ENCODE measurements at regions not wholly inside any gene's neighbourhood (a gene's known extent, or its start where the extent isn't known, plus 50 kb on each side); places are given as distances from the start of the nearest gene placed in this dataset.
"Not testable (repeated sequence)": the region's sequence is repeated elsewhere in the genome, so short reads cannot be mapped to it uniquely, and the experiment has no call there.

DNA sequence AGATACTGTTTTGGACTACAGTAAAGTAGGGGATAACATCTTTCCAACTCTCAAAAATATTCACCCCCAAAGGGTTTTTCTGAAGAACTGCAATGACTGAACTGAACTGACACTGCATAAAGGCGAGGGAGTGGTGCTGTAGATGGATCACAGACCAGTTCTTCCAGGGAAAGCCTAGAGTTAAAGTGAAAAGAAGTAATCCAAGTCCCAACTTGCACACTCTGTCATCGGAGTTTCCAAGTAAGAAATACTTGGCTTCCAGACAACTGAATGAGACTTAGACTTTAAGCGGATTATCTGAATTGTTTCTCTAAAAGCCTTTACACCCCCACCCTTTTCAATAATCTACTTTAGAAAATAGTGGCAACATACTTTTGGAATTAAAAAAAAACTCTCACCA is 134.1 kb upstream of the PREP start:
- no peak for DNase-seq (ENCODE audit: low spot score)

DNA sequence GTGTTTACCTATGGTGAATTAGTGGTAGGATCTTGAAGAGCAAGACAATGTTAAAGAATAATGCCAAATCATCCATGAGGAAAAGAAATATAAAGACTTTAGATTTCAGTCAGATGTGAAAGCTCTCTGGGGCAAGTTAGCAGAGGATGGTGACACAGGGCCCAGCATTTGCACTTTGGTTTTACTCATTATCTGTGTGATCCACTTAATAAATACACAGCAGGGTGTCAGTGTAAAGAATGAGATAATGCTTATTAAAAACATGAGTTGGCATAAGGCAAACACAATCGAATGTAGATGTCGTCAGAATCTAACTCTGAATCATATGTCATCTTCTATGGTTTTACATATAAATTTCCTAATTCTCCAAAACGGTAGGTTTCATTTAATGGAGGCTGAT is 130.4 kb upstream of the PREP start:
- DNase-seq (ENCODE audit: low spot score), result no peak

DNA sequence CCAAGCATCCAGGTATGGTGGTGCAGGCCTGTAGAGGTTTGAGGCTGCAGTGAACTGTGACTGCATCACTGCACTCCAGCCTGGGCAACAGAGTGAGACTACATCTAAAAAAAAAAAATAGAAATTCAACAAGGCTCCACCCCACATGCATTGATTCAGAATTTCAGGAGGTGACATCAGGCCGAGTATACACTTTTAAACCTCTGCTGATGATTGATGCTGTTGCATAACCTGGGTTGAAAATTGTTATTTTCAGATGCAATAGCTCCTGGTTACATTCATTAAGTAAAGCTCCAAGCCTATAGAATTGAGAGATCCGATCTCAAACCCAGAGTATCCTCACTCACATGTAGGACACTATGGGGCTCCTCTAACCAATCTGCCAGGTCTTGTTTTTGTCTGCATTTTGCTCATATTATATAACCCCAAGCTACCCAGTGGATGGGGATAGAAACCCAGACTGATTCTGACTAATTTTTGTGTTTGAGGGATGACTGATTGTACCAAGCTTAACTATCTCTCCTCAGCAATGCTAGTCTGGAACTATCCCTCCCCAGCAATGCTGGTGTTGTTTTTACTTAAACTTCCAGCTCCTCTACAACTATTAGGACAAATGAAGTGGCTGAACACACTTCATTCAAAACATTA is 123.5 kb upstream of the PREP start:
- no peak for DNase-seq (ENCODE audit: low spot score)

DNA sequence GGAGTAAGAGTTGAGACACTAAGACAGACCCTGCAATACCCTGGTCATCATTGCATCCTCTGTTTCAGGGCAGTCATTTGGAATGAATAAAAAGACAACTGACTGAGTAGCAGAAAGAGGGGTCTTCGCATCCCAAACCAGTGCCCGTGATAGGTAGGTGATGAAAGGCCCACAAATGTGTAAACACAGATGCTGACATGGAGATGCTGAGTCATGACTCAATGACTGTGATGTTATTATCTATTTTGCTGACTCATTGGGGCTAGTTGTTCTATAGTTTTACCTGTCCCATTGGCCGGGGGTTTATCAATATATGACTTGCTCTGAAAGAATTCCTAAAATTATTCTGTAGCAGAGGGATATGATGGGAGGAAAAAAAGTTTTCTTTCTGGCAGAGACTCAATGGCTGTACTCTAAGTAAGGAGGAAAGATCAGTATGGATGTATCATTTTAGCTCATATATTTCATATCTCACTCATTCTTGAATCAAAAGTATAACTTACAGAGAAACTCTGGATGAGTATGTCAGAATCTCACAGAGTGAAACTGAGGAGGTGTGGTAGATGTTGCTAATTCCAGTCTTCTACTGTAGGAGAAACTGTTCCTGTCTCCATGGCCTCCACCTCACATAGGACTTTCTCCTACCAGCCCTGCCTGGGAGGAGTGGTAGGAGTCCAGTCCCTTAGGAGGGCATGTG is 119.9 kb upstream of the PREP start:
- DNase-seq (ENCODE audit: low spot score), result no peak

DNA sequence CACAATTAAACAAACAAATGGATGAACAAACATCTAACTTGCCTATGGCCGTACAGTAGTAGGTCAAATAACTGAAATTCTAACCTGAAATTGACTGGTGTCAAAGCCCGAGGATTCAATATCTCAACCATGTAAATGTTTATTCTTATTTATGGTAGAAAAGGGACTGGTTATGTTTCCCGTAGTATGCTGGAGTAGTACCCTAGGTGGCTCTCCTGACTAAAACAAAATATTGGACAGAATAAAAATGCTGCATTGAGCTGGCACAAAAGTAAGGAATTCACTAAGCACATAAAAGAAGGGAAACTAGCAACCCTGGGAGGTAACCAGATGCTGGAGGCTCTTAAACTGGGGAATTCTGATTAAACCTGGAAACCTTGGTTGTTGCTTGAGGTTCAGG is 117.1 kb upstream of the PREP start:
- DNase-seq (ENCODE audit: low spot score), result no peak

DNA sequence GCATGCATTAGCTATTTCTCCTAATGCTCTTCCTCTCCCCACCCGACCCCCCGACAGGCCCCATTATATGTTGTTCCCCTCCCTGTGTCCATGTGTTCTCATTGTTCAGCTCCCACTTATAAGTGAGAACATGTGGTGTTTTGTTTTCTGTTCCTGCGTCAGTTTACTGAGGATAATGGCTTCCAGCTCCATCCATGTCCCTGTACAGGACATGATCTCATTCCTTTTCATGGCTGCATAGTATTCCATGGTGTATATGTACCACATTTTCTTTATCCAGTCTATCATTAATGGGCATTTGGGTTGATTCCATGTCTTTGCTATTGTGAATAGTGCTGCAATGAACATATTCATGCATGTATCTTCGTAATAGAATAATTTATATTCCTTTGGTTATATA is 116.1 kb upstream of the PREP start:
- not testable (repeated sequence) for DNase-seq (ENCODE audit: low spot score)

DNA sequence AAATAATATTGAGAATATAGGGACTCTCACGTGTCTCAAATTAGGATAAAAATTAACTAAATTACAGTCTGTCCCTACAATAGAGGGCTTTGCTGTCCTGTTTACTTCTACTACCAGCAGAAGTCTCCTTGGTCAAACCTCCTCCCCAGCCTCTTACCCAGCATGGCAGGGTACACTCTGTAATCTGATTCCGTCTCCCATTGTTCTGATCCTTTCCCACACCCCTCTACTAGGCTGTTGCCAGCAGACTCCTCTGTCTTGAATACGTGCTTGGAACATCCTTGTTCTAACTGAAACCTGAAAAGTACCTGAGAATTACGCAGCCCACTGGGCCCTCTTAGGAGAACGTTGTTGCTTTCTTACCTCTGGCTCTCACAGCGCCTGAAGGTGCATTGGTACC is 112.2 kb upstream of the PREP start:
- no peak for DNase-seq (ENCODE audit: low spot score)

DNA sequence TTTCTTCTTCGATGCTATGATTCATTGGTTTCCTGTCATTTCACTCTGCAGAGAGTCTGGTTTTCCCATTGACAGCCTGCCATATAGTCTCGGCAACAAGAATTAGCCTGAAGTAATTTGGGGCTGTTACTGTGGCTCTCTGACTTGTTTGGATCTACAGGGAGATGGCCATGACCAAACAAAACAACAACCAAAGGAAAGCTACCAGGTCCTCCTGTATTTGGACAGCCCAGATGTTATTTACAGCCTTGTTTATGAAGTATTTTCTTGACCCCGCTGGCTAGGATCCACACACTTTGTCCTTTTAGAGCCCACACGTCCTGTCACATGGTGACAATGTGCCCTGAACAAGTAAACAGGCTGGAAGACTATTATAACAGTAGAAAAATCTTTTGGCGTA is 111.4 kb upstream of the PREP start:
- no peak for DNase-seq (ENCODE audit: low spot score)

DNA sequence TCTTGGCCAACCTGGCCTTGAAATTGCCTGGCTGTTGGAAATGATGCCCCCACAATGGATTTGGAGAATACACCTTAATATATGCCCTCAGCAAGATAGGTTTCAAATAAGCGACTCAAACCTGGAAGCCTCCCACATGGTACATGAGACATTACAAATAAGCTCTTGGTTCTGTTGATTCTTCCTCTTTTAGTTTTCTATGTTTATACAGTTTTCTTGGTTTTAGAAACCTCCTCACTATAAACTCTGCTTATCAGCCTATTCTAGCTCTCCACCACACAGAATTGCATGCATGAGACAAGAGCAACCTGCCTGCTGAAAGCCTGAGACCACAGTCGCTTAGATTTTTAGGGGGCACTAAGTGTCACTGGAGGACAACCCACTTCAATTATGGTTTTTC is 108.8 kb upstream of the PREP start:
- no peak for DNase-seq (ENCODE audit: low spot score)

DNA sequence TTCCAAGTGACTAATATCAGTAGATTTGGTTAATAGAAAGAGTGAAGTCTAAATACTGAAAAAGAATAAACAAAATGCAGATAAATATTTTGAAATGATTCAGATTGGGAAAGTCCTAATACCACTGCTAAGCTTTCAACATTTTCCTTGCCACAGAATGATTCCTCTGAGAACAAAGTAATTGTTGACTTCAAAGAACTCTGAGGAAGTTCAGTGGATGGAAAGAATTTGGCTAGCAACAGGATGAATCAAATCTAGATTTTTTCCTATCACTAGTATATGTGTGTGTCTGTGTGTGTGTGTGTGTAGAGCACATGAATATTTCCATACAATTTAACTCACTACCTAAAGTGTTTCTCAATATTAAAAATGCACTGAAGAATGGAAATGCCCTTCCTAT is 107.9 kb upstream of the PREP start:
- DNase-seq (ENCODE audit: low spot score), result no peak

DNA sequence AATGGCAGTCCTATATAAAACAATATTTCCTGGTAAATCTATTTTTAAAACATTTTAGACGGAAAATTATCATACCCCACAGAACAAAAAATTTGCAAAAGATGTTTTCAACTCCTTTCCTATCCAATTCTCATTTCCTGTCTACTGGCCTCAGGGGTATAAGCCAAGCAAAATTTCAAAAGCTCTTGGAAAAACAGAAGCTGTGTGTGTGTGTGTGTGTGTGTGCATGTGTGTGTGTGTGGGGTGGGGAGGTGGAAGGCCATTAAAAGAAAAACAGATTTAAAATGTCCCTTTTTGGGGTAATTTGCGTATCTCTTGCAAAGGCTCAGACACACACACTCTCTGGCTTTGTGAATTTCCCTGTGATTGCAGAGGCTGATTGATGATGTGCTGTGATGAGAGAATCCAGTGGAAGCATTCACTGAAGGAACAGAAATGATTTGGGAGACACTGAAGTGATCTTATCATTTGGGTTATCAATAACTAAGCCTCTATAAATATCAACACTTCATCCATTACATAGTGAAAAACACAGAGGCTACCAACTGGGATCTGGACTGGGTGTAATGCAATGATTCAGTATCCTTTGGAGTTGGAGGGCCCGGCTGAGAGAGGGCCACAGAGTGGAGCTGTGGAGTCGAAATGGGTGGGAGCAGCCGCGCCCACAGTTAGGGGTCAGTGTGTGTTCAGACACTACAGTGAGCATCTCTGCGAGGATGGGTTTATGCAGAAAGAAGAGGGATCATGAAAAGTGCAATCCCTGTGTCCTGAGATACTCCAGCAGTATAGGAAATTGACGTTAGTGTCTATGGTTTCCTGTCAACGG is 106.8 kb upstream of the PREP start:
- DNase-seq (ENCODE audit: low spot score), result no peak

DNA sequence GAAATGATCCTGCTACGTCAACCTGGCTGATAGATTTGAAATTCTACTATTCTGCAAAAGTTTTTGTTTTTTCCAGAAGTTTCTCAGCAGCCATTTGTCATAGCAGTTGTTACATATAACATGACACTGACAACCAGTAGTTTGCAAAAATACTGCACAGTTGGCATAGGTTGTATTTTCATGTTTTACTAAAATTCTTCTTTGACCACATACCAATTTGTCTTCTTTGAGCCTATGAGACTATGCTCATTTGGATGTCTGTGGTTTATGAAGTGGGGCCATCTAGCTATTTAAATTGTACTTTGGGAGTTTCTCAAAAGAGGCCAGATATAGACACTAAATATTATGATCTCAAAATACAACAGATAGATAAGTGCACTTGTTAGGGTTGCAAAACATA is 104.9 kb upstream of the PREP start:
- no peak for DNase-seq (ENCODE audit: low spot score)

DNA sequence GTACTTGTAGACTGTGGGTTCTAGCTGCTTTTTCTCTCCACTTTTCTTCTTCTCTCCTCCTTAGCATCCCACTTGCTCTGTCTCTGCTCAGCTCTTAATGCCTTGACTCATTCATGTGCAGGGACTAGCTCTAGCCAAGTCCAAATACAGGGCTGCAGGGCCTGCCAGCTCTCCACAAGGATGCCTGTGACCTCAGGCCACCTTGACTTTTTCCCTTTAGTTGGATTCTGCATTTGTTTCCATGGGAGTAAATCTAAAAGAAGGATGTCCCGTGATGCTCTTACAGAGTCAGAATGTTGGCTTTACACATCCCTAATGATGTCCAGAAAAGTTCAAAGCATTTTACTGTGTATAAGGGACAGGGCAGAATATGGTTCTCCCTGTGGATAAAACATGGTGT is 101.8 kb upstream of the PREP start:
- no peak for DNase-seq (ENCODE audit: low spot score)

DNA sequence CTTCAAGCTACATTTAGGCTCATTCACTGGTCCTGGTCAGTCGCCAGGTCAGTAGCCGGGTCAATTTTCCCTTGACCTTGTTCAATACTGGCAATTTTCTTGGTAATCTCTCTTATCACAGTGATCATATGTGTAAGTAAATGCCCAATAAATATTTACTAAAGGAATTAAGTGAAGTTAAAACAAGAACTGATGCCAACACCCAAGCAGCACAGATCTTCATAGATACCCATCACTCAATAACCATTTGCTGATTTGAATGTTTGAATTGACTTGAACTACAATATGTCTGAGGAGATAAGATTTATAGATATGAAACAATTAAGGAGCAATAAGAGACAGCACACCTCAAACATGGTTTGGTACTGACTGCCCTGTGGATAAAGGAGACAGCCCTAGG is 100.8 kb upstream of the PREP start:
- DNase-seq (ENCODE audit: low spot score), result no peak

DNA sequence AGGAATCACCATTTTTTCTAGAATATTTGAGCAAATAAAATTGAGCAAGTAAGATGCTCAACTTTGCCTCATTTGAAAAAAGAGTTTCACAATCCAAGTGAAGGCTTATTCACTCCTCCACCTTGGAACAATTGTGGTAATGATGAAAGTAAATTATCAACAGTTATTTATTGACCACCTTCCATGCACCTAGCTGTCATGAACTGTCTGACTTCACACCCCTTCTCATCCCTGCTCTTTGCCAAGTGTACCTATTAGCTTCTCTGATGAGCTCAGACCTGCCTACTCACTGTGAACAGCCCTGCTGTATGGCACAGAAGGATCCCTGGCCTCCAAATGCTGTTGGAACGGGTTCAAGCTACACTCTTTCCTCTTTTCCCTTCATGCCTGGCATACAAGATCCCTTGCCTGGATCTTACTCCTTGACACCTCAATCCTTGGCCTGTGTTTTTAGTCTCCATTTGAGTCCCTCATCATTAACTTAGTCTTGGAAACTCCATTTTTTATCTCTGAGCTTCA is 99.0 kb upstream of the PREP start:
- DNase-seq (ENCODE audit: low spot score), result no peak

DNA sequence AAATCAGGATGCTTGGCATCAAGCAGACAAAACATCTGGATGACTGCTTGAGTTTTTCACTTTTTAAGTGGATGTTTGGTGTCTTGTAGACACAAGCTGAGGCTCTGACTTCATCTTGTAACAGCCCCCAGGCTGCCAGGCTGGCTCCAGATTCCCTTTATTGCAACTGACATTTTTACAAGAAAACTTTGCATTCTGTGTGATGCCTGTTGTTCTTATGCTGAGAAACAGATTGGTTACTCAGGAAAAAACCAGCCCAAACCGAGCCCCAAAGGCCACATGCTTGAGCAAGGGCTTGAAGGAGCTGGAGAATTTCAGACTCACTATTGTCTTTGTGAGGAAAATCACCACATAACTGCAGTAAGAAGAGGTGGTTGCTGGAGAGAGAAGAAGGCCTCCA is 98.4 kb upstream of the PREP start:
- DNase-seq (ENCODE audit: low spot score), result no peak

DNA sequence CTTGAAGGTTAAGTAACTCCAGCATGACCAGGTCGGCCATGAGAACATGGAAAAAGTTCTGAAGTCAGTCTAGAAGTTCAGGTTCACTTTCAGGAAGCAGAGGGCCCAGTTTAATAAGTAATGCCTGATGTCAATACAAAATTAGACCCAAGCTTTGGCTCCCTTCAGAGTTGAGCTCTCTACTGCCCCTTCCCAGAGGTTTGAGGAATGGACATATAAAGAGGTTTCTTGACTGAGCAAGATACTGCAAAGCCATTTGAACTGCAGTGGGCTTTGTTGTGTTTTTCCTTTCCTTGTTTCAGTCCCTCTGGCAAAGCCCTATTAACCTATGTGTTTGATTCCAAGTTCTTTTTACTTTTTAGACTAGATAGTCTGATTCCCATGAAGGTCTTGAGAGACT is 97.8 kb upstream of the PREP start:
- no peak for DNase-seq (ENCODE audit: low spot score)

DNA sequence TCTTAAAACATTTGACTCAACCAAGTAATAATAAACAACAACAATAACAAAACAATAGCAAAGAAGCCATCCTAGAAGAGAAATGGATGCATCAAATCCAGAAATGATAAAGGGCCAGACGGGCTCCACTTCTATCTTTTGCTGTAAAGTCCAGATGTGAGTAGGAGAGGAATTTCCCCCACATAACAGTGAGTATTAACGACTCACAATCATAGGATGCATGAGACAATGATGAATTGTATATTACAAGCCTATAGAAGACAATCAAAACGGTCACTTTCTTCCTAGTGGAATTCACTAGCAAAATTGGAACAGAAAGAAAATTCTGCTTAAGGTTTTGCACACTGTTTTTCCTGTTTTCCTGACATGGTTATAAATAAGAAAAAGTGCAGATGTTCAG is 97.0 kb upstream of the PREP start:
- DNase-seq (ENCODE audit: low spot score), result no peak

DNA sequence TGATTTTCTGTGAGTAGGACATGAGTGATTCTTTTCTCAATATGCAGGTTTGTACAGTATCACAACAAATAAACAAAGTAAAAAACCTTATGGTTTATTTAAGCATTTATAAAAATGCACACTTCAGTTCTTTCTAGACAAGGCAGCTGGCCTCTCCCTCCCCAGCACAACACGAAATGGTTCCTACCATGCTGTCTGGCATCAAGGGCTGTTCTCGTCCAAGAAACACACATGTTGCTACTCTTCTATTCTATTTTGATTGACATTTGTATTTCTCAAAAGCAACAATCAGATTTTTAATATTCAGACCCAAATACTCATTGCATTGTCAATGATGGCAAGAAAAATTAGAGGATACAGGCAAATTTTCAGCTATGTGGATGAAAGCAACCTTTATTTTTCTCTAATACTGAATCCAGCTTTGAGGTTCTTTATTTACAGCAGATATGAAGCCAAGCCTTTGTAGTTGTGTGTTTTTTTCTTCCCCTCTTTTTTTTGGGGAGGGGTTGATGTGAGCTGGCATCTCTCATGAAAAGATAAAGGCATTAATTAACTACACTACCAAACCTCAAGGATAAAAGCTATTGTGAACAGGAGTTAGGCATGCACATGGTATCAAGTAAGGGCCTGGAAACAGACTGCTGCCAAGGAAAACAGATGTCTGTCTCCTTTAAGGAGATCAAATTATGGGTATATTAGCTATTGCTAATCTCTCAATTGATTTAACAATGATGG is 96.4 kb upstream of the PREP start:
- no peak for DNase-seq (ENCODE audit: low spot score)

DNA sequence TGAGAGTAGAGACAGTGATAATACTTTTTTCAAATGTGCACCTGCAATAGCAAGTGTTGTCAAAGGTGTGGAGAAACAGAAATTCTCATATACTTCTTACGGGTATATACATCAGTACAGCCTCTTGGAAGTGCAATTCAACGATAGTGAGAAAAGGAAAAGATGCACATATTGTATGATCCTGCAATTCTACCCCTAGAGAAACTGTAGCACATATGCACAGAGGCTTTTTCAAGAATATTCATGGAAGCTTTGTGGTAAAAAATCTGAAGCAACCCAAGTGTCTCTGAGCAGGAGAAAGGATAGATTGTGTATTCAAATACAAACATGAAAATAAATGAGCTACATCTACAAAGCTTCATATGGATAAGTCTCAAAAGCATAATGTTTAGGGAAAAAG is 94.7 kb upstream of the PREP start:
- DNase-seq (ENCODE audit: low spot score), result no peak

DNA sequence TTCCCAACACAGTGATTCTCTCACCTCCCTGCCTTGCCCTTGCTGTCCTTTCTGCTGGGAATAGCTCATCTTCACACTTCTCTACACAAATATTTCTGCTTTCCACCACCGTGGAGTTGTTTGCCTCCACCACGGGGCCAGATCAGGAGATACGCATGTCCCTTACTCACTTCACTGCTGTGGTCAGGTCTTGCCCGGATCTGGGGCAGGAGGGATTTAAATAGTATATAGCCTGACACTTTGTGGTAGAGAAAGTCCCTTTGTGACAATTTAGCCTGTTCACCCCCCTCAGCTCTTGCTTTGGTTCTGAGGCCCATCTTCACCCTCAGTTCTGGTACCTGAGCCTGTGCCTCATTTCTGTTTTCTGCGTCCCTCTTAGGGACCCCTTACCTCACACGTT is 92.6 kb upstream of the PREP start:
- DNase-seq (ENCODE audit: low spot score), result no peak

DNA sequence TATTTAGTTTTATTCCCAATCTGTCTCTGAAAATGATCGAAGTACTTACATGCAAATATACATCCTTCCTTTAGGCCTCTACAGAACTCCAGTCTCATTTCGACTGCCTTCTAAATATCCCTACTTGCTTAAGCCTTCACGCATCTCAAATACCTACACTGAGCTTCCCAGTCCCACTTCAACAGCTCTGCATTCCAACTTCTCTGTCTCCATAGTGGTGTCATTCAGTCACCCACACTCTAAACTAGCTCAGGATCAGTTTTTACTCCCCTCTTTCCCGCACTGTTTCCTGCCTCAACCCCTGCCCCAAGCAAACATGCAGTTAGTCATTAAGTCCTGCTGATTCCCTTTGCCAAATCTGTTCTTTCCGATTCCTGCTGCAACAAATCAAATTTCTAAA is 91.8 kb upstream of the PREP start:
- no peak for DNase-seq (ENCODE audit: low spot score)
